IPS DF 6.9 (cell line): ENCODE measurements at regions not wholly inside any gene's neighbourhood (a gene's known extent, or its start where the extent isn't known, plus 50 kb on each side); places are given as distances from the start of the nearest gene placed in this dataset.

Experiments used
- DNase-seq: peaks from one replicate; pipeline ENCODE4 v3.0.0-alpha.2; 2013; ENCODE audit warnings: low read depth, low spot score
- H3K27ac ChIP-seq: one replicate; pipeline ENCODE4 v1.5.1; 2013; ENCODE audit warnings: low read length, control low read depth
- H3K27me3 ChIP-seq: 2 replicates; pipeline ENCODE4 v1.6.1; 2013; ENCODE audit warnings: mild to moderate bottlenecking, low read length; ENCODE audit not compliant: control insufficient read depth, insufficient read depth
- H3K36me3 ChIP-seq: 2 replicates; pipeline ENCODE4 v1.6.1; 2013; ENCODE audit warnings: low read length; ENCODE audit not compliant: control insufficient read depth, insufficient read depth
- H3K4me1 ChIP-seq: 2 replicates; pipeline ENCODE4 v1.6.1; 2013; ENCODE audit warnings: low read length; ENCODE audit not compliant: control insufficient read depth, insufficient read depth
- H3K4me3 ChIP-seq: 2 replicates; pipeline ENCODE4 v1.5.1; 2013; ENCODE audit warnings: mild to moderate bottlenecking, low read length
- H3K9me3 ChIP-seq: 2 replicates; pipeline ENCODE4 v1.6.1; 2013; ENCODE audit warnings: low read length, inconsistent platforms; ENCODE audit not compliant: control insufficient read depth, insufficient read depth
- WGBS: extraction: QIAGEN DNeasy Blood & Tissue Kit; methylation state at CpG from one replicate; pipeline ENCODE4 v1.1.7; 2013; ENCODE audit warnings: mixed read lengths, missing lambda C conversion rate; ENCODE audit not compliant: insufficient read length, insufficient coverage; 5-methylcytosine and 5-hydroxymethylcytosine counted together

DNA sequence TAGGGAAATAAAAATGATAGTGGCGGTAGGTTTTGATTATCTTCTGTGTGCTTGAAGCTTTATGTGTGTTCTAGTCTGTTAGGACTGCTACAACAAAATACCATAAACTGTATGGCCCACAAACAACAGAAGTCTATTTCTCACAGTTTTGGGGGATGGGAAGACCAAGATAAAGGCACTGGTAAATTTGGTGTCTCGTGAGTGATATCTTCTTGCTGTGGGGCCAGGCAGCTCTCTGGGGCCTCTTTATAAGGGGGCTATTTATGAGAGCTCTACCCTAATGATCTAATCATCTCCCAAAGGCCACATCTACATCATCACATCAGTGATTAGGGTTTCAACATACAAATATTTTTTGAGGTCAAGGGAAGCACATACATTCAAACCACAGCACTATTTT is 86.8 kb upstream of the SPHKAP start:
- Histone ChIP-seq H3K4me3 (no peak overlapping the region), H3K4me1 (no peaks in the 10 kb centered on the region), H3K27ac (no peak overlapping the region), H3K36me3 (no peaks in the 10 kb centered on the region), H3K9me3 (no peaks in the 10 kb centered on the region), H3K27me3 (no peaks in the 10 kb centered on the region)
- no peak for DNase-seq
- WGBS, result no CpG with 5 or more reads among the region's 2 CpGs

DNA sequence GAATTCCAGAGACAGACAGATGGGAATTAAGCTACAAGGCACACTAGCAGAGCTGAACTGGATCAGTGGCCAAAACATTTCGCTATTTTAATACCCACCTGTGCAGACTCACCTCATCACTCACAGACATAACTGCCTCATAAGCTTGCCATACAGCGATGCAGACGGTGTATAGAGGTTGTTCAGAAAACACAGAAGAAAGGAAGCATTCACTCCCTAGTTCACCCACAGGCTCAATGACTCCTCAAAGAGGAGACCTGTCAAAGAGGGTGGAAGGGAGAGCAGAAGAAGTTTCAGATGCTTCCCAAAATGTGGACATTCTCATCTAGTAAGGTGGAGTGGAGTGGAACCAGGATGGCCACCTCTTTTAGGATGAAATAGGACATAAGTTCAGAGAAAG is 81.7 kb upstream of the SPHKAP start:
- Histone ChIP-seq H3K9me3 (no peaks in the 10 kb centered on the region), H3K27me3 (no peaks in the 10 kb centered on the region), H3K36me3 (no peaks in the 10 kb centered on the region), H3K4me1 (no peaks in the 10 kb centered on the region; the same call in 1 of the 2 replicates), H3K4me3 (no peak overlapping the region), H3K27ac (no peak overlapping the region)
- DNase-seq, result no peak
- WGBS, result no CpG with 5 or more reads among the region's 3 CpGs

DNA sequence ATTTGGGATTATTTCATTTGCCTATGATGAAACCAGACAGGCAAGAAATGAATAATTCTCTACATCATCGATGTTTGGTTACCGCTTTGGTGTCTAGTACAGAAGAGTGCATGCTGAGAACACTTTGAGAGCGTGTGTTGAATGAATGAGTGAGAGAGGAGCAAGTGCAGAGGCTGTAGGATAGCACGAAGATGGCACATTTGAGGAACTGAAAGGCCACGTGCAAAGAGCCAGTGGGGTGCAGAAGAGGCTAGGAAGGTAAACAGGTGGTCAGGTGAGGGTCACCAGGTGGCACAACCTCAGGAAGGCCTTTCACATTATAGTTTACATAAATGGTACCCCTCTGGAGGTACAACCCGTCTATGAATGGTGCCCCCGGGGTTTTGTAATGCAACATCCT is 80.1 kb upstream of the SPHKAP start:
- no CpG with 5 or more reads among the region's 7 CpGs for WGBS
- H3K27me3 ChIP-seq, result no peaks in the 10 kb centered on the region
- H3K4me3 ChIP-seq, result no peak overlapping the region
- DNase-seq, result no peak
- no peaks in the 10 kb centered on the region; the same call in 1 of the 2 replicates for H3K4me1 ChIP-seq
- H3K9me3 ChIP-seq, result no peaks in the 10 kb centered on the region
- H3K27ac ChIP-seq, result no peak overlapping the region
- no peaks in the 10 kb centered on the region for H3K36me3 ChIP-seq

DNA sequence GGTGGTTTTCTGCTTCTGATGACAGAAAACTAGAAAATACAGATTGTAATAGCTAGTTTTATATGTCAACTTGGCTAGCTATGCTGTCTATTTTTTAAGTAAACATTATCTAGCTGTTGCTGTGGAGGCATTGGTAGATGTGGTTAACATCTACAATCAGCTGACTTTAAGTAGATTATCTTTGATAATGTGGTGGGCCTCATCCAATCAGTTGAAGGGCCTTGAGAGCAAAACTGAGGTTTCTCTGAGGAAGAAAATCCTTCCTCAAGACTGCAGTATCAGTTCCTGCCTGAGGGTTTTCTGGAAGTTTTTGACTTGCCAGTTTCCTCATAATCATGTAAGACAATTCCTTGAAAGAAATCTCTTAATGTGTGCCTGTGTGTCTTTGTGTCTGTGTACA is 75.9 kb upstream of the SPHKAP start:
- Histone ChIP-seq H3K36me3 (no peaks in the 10 kb centered on the region), H3K9me3 (no peaks in the 10 kb centered on the region), H3K4me1 (no peaks in the 10 kb centered on the region; the same call in 1 of the 2 replicates), H3K27me3 (no peaks in the 10 kb centered on the region), H3K27ac (no peak overlapping the region), H3K4me3 (no peak overlapping the region)
- no peak for DNase-seq

DNA sequence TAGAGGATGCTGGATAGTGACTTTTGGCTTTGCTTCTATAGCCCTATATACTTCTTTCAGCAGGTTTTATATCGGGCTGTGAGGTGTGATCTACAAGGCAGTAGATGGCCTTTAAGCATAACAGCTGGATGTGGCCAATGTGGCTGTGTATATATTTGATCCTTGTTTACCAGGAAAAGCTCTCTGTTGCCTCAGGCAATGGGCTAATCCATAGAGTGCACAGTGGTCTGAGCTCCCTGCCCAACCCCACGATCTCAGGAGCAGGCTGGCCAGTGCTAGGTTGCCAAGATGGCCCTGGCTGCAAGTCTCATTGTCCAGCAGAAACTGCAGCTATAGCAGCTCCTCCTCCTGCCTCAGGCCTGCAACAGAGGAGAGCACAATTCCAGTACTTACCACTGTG is 72.3 kb upstream of the SPHKAP start:
- WGBS, result no CpG with 5 or more reads among the region's 2 CpGs
- no peak overlapping the region for H3K27ac ChIP-seq

DNA sequence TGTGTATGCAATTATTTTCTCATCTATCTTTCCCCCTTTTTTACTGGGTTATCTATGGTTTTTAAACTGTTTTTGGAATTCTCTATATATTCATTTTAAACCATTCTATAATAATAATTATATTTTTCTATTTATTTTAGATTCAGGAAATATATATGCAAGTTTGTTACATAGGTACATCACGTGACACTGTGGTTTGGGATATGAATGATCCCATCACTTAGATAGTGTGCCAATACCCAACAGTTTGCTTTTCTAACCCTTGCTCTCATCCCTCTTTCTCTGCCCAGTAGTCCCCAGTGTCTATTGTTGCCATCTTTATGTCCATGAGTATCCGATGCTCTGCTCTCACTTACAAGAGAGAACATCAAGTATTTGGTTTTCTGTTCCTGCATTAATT is 65.8 kb upstream of the SPHKAP start:
- Histone ChIP-seq H3K4me1 (no peaks in the 10 kb centered on the region), H3K9me3 (no peaks in the 10 kb centered on the region), H3K27ac (no peak overlapping the region), H3K27me3 (no peaks in the 10 kb centered on the region), H3K4me3 (no peak overlapping the region), H3K36me3 (no peaks in the 10 kb centered on the region)
- DNase-seq, result no peak
- WGBS, result no CpG with 5 or more reads among the region's 2 CpGs

More for the DNA sequence above, 72.3 kb upstream of the SPHKAP start:
- H3K36me3 ChIP-seq, result no peaks in the 10 kb centered on the region
- H3K4me3 ChIP-seq, result no peak overlapping the region
- DNase-seq, result no peak
- no peaks in the 10 kb centered on the region for H3K4me1 ChIP-seq
- no peaks in the 10 kb centered on the region for H3K9me3 ChIP-seq
- H3K27me3 ChIP-seq, result no peaks in the 10 kb centered on the region

DNA sequence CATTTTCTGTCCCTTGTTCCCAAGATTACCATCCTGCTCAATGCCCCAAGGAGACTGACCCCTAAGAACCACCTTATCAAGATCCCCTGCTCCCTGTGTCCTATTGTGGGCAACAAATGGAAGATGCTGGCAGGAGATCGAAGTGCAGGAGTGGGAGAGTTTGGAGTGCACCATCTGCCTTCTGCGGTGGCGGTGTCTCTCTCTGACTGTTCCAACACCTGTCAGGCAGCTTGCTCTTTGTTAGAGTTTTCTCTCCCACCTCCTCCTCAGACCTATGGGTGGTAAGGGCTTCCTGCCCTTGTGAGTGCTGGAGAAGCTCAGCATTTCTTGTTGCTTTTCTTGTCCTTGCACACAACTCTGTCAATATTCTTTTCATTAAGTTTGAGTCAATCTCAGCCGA is 64.1 kb upstream of the SPHKAP start:
- no peak overlapping the region for H3K4me3 ChIP-seq
- H3K9me3 ChIP-seq, result no peaks in the 10 kb centered on the region
- no peak overlapping the region for H3K27ac ChIP-seq
- no peaks in the 10 kb centered on the region for H3K4me1 ChIP-seq
- no CpG with 5 or more reads among the region's 4 CpGs for WGBS
- no peaks in the 10 kb centered on the region for H3K36me3 ChIP-seq
- H3K27me3 ChIP-seq, result no peaks in the 10 kb centered on the region
- DNase-seq, result no peak

DNA sequence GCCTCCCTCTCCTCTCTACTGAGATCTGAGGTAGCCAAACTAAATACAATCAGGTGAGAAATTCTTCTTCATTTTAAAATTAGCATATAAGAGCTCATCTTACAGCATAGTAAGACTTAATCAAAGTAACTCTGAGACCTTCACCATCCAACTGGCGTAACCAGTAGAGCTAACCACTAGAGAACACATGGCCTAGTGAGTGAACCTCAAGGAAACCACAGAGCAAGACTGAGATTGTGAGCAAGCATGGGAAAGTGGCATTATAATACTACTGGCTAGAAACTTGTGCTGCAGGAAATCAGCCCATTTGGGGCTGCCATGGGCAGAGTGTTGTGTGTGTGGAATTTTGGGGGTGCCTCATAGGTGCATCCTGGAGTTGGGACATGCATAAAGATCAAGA is 61.1 kb upstream of the SPHKAP start:
- H3K27ac ChIP-seq, result no peak overlapping the region
- H3K27me3 ChIP-seq, result no peaks in the 10 kb centered on the region
- WGBS, result no CpG with 5 or more reads among the region's 1 CpG
- no peaks in the 10 kb centered on the region for H3K4me1 ChIP-seq
- no peak overlapping the region for H3K4me3 ChIP-seq
- no peaks in the 10 kb centered on the region for H3K36me3 ChIP-seq
- H3K9me3 ChIP-seq, result no peaks in the 10 kb centered on the region
- no peak for DNase-seq

DNA sequence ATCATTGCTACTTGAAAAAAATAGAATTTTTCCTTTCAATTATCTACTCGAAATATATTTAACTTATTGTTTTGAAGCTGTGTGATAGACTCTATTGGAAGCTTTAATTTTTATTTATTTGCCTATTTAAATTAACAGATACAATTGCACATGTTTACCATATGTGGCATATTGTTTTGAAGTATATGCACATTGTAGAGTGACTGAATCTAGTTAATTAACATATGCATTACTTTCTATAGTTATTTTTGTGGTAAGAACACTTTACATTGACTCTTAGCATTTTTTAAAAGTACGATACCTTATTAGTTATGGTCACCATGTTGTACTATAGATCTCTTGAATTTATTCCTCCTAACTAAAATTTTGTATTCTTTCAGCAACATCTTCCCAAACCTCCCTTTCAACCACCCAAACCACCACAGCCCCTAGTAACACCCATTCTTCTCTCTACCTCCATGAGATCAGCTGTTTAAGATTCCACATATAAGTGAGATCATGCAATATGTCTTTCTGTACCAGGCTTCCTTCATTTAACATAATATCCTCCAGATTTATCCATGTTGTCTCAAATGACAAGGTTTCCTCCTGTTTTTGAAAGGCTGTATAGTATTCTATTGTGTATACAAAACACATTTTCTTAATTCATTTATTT is 58.5 kb upstream of the SPHKAP start:
- no peak overlapping the region for H3K4me3 ChIP-seq
- no peaks in the 10 kb centered on the region for H3K27me3 ChIP-seq
- WGBS, result no CpG with 5 or more reads among the region's 2 CpGs
- H3K9me3 ChIP-seq, result no peaks in the 10 kb centered on the region
- H3K4me1 ChIP-seq, result no peaks in the 10 kb centered on the region
- H3K27ac ChIP-seq, result no peak overlapping the region
- H3K36me3 ChIP-seq, result no peaks in the 10 kb centered on the region
- DNase-seq, result no peak

DNA sequence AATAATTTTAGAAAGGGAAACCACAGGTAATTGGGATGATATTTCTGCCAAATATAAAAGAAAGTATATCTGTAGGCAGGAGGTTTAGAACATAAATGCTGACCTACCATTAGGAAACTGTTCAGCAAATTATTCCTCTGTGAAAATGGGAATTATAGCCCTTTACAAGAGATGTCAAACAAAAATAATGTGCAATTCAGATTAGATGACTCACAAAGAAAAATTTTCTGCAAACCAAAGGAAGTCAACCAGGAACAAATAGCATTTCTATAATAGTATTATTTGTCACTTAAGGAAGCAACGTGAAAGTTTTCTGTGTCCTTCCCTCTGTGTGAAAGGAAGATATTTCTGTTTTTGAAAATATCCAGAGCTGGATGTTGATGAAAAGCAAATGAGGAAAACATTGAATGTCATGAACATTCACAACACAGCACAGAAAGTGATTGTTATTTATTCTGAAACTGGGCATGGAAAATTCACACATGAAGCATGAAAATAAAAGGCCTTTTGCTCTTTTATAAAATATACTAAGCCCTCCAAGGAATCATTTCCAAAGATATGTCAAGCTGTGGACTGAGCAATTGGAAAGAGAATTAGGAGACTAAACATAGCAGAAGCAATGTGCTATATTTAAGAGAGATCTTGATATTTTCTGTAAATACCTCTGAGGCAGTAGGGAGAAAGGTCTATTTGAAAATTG is 57.9 kb upstream of the SPHKAP start:
- Histone ChIP-seq H3K9me3 (no peaks in the 10 kb centered on the region), H3K27ac (no peak overlapping the region), H3K27me3 (no peaks in the 10 kb centered on the region), H3K36me3 (no peaks in the 10 kb centered on the region), H3K4me1 (no peaks in the 10 kb centered on the region), H3K4me3 (no peak overlapping the region)
- no CpG with 5 or more reads among the region's 1 CpG for WGBS
- no peak for DNase-seq
